RWPE2 (cell line): ENCODE measurements at regions not wholly inside any gene's neighbourhood (a gene's known extent, or its start where the extent isn't known, plus 50 kb on each side); places are given as distances from the start of the nearest gene placed in this dataset.

Experiments used
- ATAC-seq: fragments of 200-7000 bp; cut with Tn5 transposase; 3 replicates; pipeline ENCODE4 v1.9.1; 2021; ENCODE audit warnings: low read depth
- DNase-seq: peaks from one replicate; pipeline ENCODE4 v3.0.0-alpha.2; 2020; ENCODE audit warnings: low spot score
- H3K27ac ChIP-seq: fragments of 450-650 bp; 2 replicates; pipeline ENCODE4 v1.5.1; 2017; ENCODE audit warnings: mild to moderate bottlenecking; ENCODE audit not compliant: poor library complexity, severe bottlenecking
- H3K27me3 ChIP-seq: fragments of 250-450 bp; sonication (Bioruptor Pico); 2 replicates; pipeline ENCODE4 v1.5.1; 2021; ENCODE audit warnings: mild to moderate bottlenecking, moderate library complexity; ENCODE audit not compliant: insufficient read depth, poor library complexity, severe bottlenecking
- H3K36me3 ChIP-seq: fragments of 250-450 bp; sonication (Bioruptor Pico); 2 replicates; pipeline ENCODE4 v1.5.1; 2020; ENCODE audit warnings: low read depth, mild to moderate bottlenecking, moderate library complexity
- H3K4me1 ChIP-seq: fragments of 250-450 bp; sonication (Bioruptor Pico); 2 replicates; pipeline ENCODE4 v1.5.1; 2021; ENCODE audit warnings: mild to moderate bottlenecking, moderate library complexity; ENCODE audit not compliant: insufficient read depth, poor library complexity, severe bottlenecking
- H3K4me3 ChIP-seq: fragments of 250-450 bp; sonication (Bioruptor Pico); 2 replicates; pipeline ENCODE4 v1.5.1; 2021; ENCODE audit warnings: mild to moderate bottlenecking, moderate library complexity; ENCODE audit not compliant: severe bottlenecking
- H3K9me3 ChIP-seq: fragments of 250-450 bp; sonication (Bioruptor Pico); 2 replicates; pipeline ENCODE4 v1.5.1; 2021; ENCODE audit warnings: mild to moderate bottlenecking, moderate library complexity; ENCODE audit not compliant: severe bottlenecking
- TF ChIP-seq, protein P1 (sequence below): fragments of 450-650 bp; IDR thresholded peaks from one replicate; pipeline ENCODE4 v1.5.1; 2017; ENCODE audit warnings: mild to moderate bottlenecking, moderate library complexity; ENCODE audit not compliant: poor library complexity, severe bottlenecking

DNA sequence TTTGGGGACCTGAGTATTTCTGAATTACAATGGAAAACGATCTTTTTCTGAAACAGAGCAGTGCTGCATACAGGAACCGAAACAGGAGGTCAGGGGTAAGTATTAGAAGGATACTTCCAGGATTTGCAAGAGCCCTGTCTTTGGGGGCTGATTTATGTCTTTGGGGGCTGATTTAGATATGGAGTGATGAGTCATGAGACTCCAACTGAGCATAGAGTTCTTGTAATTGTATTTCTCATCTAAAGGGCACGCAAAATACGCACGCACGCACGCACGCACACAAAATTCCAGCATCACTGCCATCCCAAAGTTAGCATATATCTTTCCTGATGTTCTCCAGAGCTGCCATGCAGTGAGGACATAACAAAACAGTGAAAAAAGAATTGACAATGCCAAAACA, 414.8 kb upstream of the CCNH start:
- Histone ChIP-seq H3K4me3 (no peak overlapping the region), H3K27me3 (no peaks in the 10 kb centered on the region), H3K9me3 (no peaks in the 10 kb centered on the region), H3K27ac (no peak overlapping the region), H3K4me1 (no peaks in the 10 kb centered on the region), H3K36me3 (no peaks in the 10 kb centered on the region)
- no peak for DNase-seq
- TF ChIP-seq, protein P1, sequence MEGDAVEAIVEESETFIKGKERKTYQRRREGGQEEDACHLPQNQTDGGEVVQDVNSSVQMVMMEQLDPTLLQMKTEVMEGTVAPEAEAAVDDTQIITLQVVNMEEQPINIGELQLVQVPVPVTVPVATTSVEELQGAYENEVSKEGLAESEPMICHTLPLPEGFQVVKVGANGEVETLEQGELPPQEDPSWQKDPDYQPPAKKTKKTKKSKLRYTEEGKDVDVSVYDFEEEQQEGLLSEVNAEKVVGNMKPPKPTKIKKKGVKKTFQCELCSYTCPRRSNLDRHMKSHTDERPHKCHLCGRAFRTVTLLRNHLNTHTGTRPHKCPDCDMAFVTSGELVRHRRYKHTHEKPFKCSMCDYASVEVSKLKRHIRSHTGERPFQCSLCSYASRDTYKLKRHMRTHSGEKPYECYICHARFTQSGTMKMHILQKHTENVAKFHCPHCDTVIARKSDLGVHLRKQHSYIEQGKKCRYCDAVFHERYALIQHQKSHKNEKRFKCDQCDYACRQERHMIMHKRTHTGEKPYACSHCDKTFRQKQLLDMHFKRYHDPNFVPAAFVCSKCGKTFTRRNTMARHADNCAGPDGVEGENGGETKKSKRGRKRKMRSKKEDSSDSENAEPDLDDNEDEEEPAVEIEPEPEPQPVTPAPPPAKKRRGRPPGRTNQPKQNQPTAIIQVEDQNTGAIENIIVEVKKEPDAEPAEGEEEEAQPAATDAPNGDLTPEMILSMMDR: no peak
- ATAC-seq: no peak

GRCh38 chr5:87826507-87826906, 413.8 kb upstream of the CCNH start:
- Histone ChIP-seq H3K27ac (no peak overlapping the region), H3K27me3 (no peaks in the 10 kb centered on the region), H3K36me3 (no peaks in the 10 kb centered on the region), H3K9me3 (no peaks in the 10 kb centered on the region), H3K4me1 (no peaks in the 10 kb centered on the region), H3K4me3 (no peak overlapping the region)
- ATAC-seq (no peak), DNase-seq (no peak)
- TF ChIP-seq, protein P1: no peak

DNA sequence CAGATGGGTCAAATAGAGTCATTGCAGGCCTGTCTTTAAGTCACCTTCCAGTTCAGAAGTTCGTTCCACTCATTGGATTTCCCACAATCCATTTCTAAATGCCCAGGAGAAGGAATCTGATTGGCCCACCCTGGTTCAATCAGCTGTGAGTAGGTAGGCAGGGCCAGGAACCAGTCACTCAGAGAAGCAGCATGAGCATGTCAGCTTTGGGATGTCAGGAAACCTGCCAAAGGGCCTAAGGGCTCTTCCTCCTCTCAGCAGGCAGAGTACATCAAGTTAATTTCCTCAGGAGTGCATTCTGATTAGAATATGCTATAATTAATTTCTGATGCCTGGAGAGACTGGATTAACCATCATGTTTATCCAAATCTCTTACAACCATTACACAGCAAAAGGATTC, 412.9 kb upstream of the CCNH start:
- Histone ChIP-seq H3K36me3 (no peaks in the 10 kb centered on the region), H3K27ac (no peak overlapping the region), H3K9me3 (no peaks in the 10 kb centered on the region), H3K4me1 (no peaks in the 10 kb centered on the region), H3K27me3 (no peaks in the 10 kb centered on the region), H3K4me3 (no peak overlapping the region)
- ATAC-seq (no peak), DNase-seq (no peak)
- TF ChIP-seq, protein P1: no peak

DNA sequence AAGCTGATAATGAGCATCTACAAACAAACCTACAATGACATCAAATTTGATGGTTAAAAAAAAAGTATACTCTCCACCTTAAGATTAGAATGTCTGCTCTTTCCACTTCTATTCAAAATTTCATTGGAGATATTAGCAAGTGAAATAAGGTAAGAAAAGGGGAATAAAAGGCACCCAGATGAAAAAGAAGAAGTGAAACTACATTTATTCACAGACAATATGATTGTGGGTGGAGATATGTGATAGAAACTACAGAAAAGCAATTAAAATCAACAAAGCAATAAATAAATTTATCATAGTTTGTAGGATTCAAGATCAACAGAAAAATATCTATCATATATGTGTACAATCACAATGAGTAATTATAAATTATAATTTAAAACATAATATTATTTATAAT, 395.1 kb upstream of the CCNH start:
- Histone ChIP-seq H3K27me3 (peaks cover 8% of the 10 kb centered on the region), H3K27ac (no peak overlapping the region), H3K9me3 (no peaks in the 10 kb centered on the region), H3K36me3 (no peaks in the 10 kb centered on the region), H3K4me1 (no peaks in the 10 kb centered on the region), H3K4me3 (no peak overlapping the region)
- ATAC-seq (no peak), DNase-seq (no peak)
- TF ChIP-seq, protein P1: no peak

GRCh38 chr5:87803352-87803751, 390.6 kb upstream of the CCNH start:
- Histone ChIP-seq H3K27me3 (peaks cover 14% of the 10 kb centered on the region), H3K4me1 (no peaks in the 10 kb centered on the region), H3K4me3 (no peak overlapping the region), H3K27ac (no peak overlapping the region), H3K36me3 (no peaks in the 10 kb centered on the region), H3K9me3 (no peaks in the 10 kb centered on the region)
- ATAC-seq: no peak
- TF ChIP-seq, protein P1: no peak
- no peak for DNase-seq
